ENCODE measurements at regions not wholly inside any gene's neighbourhood (a gene's known extent, or its start where the extent isn't known, plus 50 kb on each side); places are given as distances from the start of the nearest gene placed in this dataset.

DNA sequence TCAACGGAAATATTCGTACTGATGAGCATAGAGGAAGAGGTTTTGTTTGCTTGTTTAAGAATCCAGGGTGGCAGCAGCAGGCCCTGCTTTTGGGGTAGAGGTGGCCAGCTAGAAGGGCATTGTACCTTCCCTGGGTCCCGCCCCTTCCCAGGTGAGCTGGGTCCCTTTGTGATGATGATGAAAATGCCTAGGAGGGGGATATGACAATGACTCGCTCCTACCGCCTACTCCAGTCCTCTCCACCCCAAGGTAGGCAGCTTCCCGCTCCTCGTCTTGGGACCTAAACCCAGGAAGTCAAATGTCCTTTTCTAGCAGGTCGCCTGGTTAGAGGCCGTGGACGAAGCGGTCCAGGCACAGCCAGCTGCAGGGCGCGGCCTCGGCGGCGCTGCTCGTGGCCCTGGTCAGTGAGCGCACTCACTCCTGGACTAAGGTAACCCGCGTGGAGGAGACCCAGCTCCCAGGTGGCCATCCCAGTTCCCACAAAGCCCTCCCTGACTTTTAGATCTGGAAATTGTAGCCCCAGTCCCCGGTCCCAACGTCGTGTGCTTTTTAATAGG, 141.4 kb downstream of the LSMEM1 start:
- 74% methylated on average over 23 of the region's 23 CpGs for WGBS
- Histone ChIP-seq H3K36me3 (ENCODE audit: control insufficient read depth in 2 of 2, insufficient read depth in 2 of 2, low read length in 1 of 2) (no peaks in the 10 kb centered on the region), H3K9me3 (ENCODE audit: control insufficient read depth in 2 of 2, insufficient read depth in 1 of 2, low read length in 1 of 2) (no peaks in the 10 kb centered on the region), H3K4me1 (ENCODE audit: control insufficient read depth in 2 of 2, insufficient read depth in 2 of 2, low read length in 2 of 2) (no peaks in the 10 kb centered on the region), H3K27ac (ENCODE audit: low read depth in 1 of 2, low read length in 1 of 2) (no peak overlapping the region), H3K27me3 (ENCODE audit: control insufficient read depth in 2 of 2, insufficient read depth in 1 of 2, low read length in 1 of 2) (no peaks in the 10 kb centered on the region), H3K4me3 (ENCODE audit: low read length in 2 of 2) (no peak overlapping the region)
- no peak for DNase-seq (ENCODE audit: low read depth in 6 of 9, low spot score in 9 of 9)

DNA sequence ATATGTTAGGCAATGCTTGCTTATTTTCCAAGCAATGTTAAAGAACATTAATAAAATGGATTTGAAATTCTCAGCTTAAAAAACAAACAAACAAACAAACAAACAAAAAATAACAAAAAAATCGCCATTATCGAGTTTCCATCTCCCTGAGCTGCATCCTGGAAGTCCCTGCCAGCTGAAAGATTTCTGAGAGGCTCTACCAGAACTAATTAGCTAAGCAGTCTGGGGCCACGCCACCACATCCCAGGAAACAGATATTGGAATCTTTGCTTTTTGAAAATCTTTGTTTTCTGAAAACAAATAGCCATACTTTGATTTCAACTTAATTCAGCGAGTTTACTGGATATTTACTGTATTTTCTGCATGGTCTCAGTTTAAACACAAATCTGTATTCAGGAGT, 143.6 kb downstream of the LSMEM1 start:
- H3K4me3 ChIP-seq (ENCODE audit: low read length in 2 of 2): no peak overlapping the region
- no peaks in the 10 kb centered on the region for H3K9me3 ChIP-seq (ENCODE audit: control insufficient read depth in 2 of 2, insufficient read depth in 1 of 2, low read length in 1 of 2)
- no peaks in the 10 kb centered on the region for H3K27me3 ChIP-seq (ENCODE audit: control insufficient read depth in 2 of 2, insufficient read depth in 1 of 2, low read length in 1 of 2)
- no peaks in the 10 kb centered on the region for H3K4me1 ChIP-seq (ENCODE audit: control insufficient read depth in 2 of 2, insufficient read depth in 2 of 2, low read length in 2 of 2)
- DNase-seq (ENCODE audit: low read depth in 6 of 9, low spot score in 9 of 9): no peak
- 80% methylated on average over 4 of the region's 4 CpGs for WGBS
- no peak overlapping the region for H3K27ac ChIP-seq (ENCODE audit: low read depth in 1 of 2, low read length in 1 of 2)
- no peaks in the 10 kb centered on the region for H3K36me3 ChIP-seq (ENCODE audit: control insufficient read depth in 2 of 2, insufficient read depth in 2 of 2, low read length in 1 of 2)

DNA sequence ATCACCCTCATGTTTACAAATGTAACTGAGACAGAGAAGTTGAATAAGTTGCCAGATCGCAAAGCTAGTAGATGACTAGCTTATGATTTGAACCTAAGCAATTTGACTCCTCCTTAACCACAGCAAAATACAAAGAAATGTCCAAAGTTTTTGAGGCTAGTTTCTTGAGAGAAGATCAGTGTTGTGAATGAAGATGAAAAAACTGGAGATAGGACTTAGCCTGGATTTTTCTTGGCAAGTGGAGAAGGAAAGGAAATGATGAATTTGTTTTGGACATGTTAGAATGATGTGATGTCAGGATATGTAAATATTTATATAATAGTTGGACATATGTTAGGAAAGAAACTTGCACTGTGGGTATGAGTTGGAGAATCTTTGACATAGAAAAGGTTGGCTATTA, 149.8 kb downstream of the LSMEM1 start:
- no peak overlapping the region for H3K4me3 ChIP-seq (ENCODE audit: low read length in 2 of 2)
- no peaks in the 10 kb centered on the region for H3K9me3 ChIP-seq (ENCODE audit: control insufficient read depth in 2 of 2, insufficient read depth in 1 of 2, low read length in 1 of 2)
- H3K27me3 ChIP-seq (ENCODE audit: control insufficient read depth in 2 of 2, insufficient read depth in 1 of 2, low read length in 1 of 2): no peaks in the 10 kb centered on the region
- H3K36me3 ChIP-seq (ENCODE audit: control insufficient read depth in 2 of 2, insufficient read depth in 2 of 2, low read length in 1 of 2): no peaks in the 10 kb centered on the region
- H3K27ac ChIP-seq (ENCODE audit: low read depth in 1 of 2, low read length in 1 of 2): no peak overlapping the region
- DNase-seq (ENCODE audit: low read depth in 6 of 9, low spot score in 9 of 9): no peak
- whole genome bisulfite sequencing: 94% methylated on average over 1 of the region's 1 CpG
- no peaks in the 10 kb centered on the region for H3K4me1 ChIP-seq (ENCODE audit: control insufficient read depth in 2 of 2, insufficient read depth in 2 of 2, low read length in 2 of 2)

DNA sequence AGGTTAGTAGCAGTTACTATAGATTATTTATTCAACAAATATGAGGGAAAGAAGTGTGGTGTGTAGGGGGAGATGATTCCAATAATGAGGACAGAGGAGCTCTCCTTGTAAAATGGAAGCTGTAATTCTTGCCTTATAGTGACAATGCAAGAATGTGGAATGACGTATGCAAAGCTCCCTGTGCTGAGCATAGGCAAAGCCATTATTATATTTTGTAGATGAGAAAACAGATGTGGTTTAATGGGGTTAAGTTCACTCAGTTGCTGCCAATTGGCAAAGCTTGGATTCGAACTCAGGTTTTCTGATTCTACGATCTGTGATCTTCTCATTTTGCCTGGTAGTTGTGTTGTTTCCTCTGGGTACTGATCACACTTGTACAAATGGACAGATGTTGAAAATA, 153.3 kb downstream of the LSMEM1 start:
- 93% methylated on average over 3 of the region's 3 CpGs for WGBS
- H3K27ac ChIP-seq (ENCODE audit: low read depth in 1 of 2, low read length in 1 of 2): no peak overlapping the region

DNA sequence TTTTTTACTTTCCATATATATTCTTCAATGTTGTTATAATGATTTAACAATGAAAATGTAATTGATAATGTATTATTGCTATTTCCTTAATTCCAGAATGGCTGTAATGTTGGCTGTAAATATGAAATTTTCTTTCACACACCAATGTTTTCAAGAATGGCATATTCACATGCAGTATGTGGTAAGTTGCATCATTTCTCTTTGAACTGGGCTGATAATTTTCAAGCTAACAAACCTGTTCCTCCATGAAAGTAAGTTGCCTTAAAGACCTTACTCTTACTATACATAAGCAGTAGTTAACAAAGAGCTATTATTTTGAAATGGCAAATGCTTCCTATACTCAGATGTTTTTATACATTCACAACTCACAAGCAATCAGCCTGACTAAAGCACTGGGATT, 154.5 kb downstream of the TMEM168 start:
- Histone ChIP-seq H3K27ac (ENCODE audit: low read depth in 1 of 2, low read length in 1 of 2) (no peak overlapping the region), H3K4me3 (ENCODE audit: low read length in 2 of 2) (no peak overlapping the region), H3K9me3 (ENCODE audit: control insufficient read depth in 2 of 2, insufficient read depth in 1 of 2, low read length in 1 of 2) (no peaks in the 10 kb centered on the region), H3K27me3 (ENCODE audit: control insufficient read depth in 2 of 2, insufficient read depth in 1 of 2, low read length in 1 of 2) (no peaks in the 10 kb centered on the region), H3K36me3 (ENCODE audit: control insufficient read depth in 2 of 2, insufficient read depth in 2 of 2, low read length in 1 of 2) (no peaks in the 10 kb centered on the region), H3K4me1 (ENCODE audit: control insufficient read depth in 2 of 2, insufficient read depth in 2 of 2, low read length in 2 of 2) (no peaks in the 10 kb centered on the region)
- no peak for DNase-seq (ENCODE audit: low read depth in 6 of 9, low spot score in 9 of 9)

More for the DNA sequence above, 153.3 kb downstream of the LSMEM1 start:
- H3K27me3 ChIP-seq (ENCODE audit: control insufficient read depth in 2 of 2, insufficient read depth in 1 of 2, low read length in 1 of 2): no peaks in the 10 kb centered on the region
- H3K4me1 ChIP-seq (ENCODE audit: control insufficient read depth in 2 of 2, insufficient read depth in 2 of 2, low read length in 2 of 2): no peaks in the 10 kb centered on the region
- H3K9me3 ChIP-seq (ENCODE audit: control insufficient read depth in 2 of 2, insufficient read depth in 1 of 2, low read length in 1 of 2): no peaks in the 10 kb centered on the region
- no peak overlapping the region for H3K4me3 ChIP-seq (ENCODE audit: low read length in 2 of 2)
- no peak for DNase-seq (ENCODE audit: low read depth in 6 of 9, low spot score in 9 of 9)
- no peaks in the 10 kb centered on the region for H3K36me3 ChIP-seq (ENCODE audit: control insufficient read depth in 2 of 2, insufficient read depth in 2 of 2, low read length in 1 of 2)

DNA sequence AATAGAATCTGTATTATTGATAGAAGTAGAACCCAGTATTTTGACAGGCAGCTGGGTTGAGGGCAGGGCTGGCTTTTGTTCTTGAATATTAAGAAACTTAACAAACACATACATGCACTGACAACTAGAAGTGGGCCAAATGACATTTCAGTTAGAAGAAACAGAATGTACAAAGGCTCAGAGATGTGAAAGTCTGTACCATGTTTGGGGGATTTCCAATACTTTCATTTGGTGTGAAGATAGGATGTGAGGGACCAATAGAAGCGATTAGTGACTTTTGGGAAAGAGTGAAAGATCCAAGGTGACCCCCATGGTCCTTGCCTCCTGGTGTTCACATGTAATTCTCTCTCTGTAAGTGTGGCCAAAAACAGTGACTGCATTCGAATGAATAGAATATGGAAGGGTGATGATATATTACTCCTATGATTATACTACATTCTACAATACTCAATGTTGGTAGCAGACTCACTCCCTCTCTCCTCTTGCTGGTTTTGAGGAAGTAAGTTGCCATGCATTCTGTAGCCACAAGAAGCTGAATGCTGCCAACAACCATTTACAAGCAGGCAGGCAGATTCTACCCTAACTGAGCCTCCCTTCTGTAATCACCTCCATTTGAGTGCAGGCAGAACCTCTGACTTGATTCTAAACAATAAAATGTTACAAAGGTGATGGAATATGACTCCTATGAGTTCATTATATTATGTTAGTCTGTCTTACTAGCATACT, 151.4 kb downstream of the TMEM168 start:
- Histone ChIP-seq H3K9me3 (ENCODE audit: control insufficient read depth in 2 of 2, insufficient read depth in 1 of 2, low read length in 1 of 2) (no peaks in the 10 kb centered on the region), H3K4me1 (ENCODE audit: control insufficient read depth in 2 of 2, insufficient read depth in 2 of 2, low read length in 2 of 2) (no peaks in the 10 kb centered on the region), H3K36me3 (ENCODE audit: control insufficient read depth in 2 of 2, insufficient read depth in 2 of 2, low read length in 1 of 2) (no peaks in the 10 kb centered on the region), H3K27me3 (ENCODE audit: control insufficient read depth in 2 of 2, insufficient read depth in 1 of 2, low read length in 1 of 2) (no peaks in the 10 kb centered on the region), H3K27ac (ENCODE audit: low read depth in 1 of 2, low read length in 1 of 2) (no peak overlapping the region), H3K4me3 (ENCODE audit: low read length in 2 of 2) (no peak overlapping the region)
- DNase-seq (ENCODE audit: low read depth in 6 of 9, low spot score in 9 of 9): no peak
- WGBS: 91% methylated on average over 2 of the region's 2 CpGs

DNA sequence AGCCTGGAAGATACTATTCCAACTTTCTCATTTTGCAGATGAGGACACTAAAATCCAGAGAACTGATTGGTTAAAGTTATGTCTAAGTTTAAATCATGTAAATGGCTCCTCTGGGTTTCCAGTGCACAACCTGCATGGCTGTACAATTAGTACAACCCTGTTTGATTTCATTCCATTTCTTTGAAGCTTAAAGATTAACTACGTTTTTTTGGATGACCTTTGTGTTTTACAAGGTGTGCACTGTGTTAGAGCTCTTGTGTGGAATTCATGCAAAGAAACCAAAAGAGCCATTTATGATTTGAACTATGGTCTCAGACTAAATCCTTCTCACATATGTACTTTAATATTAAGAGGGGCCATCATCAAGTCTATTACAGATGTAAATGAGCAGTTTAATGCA, 149.5 kb downstream of the TMEM168 start:
- DNase-seq (ENCODE audit: low read depth in 6 of 9, low spot score in 9 of 9): no peak
- WGBS: 88% methylated on average over 1 of the region's 1 CpG
- no peak overlapping the region for H3K27ac ChIP-seq (ENCODE audit: low read depth in 1 of 2, low read length in 1 of 2)
- no peak overlapping the region for H3K4me3 ChIP-seq (ENCODE audit: low read length in 2 of 2)
- H3K4me1 ChIP-seq (ENCODE audit: control insufficient read depth in 2 of 2, insufficient read depth in 2 of 2, low read length in 2 of 2): no peaks in the 10 kb centered on the region
- no peaks in the 10 kb centered on the region for H3K27me3 ChIP-seq (ENCODE audit: control insufficient read depth in 2 of 2, insufficient read depth in 1 of 2, low read length in 1 of 2)
- H3K9me3 ChIP-seq (ENCODE audit: control insufficient read depth in 2 of 2, insufficient read depth in 1 of 2, low read length in 1 of 2): no peaks in the 10 kb centered on the region
- H3K36me3 ChIP-seq (ENCODE audit: control insufficient read depth in 2 of 2, insufficient read depth in 2 of 2, low read length in 1 of 2): no peaks in the 10 kb centered on the region

DNA sequence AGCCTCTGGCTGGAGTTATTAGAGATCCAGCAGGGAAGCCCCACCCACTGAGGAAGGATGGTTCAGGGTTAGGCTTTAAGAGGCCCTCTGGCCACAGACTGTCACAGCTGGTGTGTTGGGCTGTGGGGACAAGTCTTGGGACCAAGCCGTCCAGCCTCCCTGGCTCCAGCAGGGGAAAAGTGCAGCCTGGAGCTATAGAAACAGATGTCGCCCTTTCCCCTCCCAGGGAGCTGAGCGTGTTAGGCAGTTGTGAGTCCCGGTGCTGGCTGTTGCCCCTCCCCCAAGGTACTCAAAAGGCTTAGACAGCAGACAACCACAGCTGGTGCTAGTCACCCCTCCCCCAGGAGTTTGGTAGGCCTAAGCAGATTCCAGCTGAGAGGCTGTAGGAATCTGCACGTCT, 143.4 kb downstream of the TMEM168 start:
- DNase-seq (ENCODE audit: low read depth in 6 of 9, low spot score in 9 of 9): no peak
- H3K27ac ChIP-seq (ENCODE audit: low read depth in 1 of 2, low read length in 1 of 2): no peak overlapping the region
- H3K9me3 ChIP-seq (ENCODE audit: control insufficient read depth in 2 of 2, insufficient read depth in 1 of 2, low read length in 1 of 2): peaks cover 0 to 26% of the 10 kb centered on the region in 2 donors
- WGBS: 54% methylated on average over 5 of the region's 5 CpGs
- H3K4me1 ChIP-seq (ENCODE audit: control insufficient read depth in 2 of 2, insufficient read depth in 2 of 2, low read length in 2 of 2): no peaks in the 10 kb centered on the region
- no peaks in the 10 kb centered on the region for H3K36me3 ChIP-seq (ENCODE audit: control insufficient read depth in 2 of 2, insufficient read depth in 2 of 2, low read length in 1 of 2)
- no peaks in the 10 kb centered on the region for H3K27me3 ChIP-seq (ENCODE audit: control insufficient read depth in 2 of 2, insufficient read depth in 1 of 2, low read length in 1 of 2)
- no peak overlapping the region for H3K4me3 ChIP-seq (ENCODE audit: low read length in 2 of 2)

DNA sequence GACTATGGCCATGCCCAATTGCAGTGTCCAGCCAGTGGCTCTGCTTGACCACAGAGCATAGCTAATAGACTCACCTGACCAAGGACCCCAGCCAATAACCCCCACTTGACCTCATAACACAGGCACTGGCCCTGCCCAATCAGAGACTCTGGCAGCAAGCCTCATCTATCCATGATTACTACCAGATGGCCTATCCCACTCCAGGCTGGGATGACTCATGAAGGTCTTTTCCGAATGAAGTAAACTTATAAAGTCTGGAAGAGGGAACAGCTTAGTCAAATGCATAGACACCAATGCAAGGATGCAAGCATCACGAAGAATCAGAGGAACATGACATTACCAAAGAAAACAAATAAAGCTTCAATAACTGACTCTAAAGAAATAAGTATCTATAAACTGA, 141.4 kb downstream of the TMEM168 start:
- Histone ChIP-seq H3K4me1 (ENCODE audit: control insufficient read depth in 2 of 2, insufficient read depth in 2 of 2, low read length in 2 of 2) (no peaks in the 10 kb centered on the region), H3K9me3 (ENCODE audit: control insufficient read depth in 2 of 2, insufficient read depth in 1 of 2, low read length in 1 of 2) (peaks cover 0 to 26% of the 10 kb centered on the region in 2 donors), H3K36me3 (ENCODE audit: control insufficient read depth in 2 of 2, insufficient read depth in 2 of 2, low read length in 1 of 2) (no peaks in the 10 kb centered on the region), H3K27ac (ENCODE audit: low read depth in 1 of 2, low read length in 1 of 2) (no peak overlapping the region), H3K4me3 (ENCODE audit: low read length in 2 of 2) (no peak overlapping the region), H3K27me3 (ENCODE audit: control insufficient read depth in 2 of 2, insufficient read depth in 1 of 2, low read length in 1 of 2) (no peaks in the 10 kb centered on the region)
- DNase-seq (ENCODE audit: low read depth in 6 of 9, low spot score in 9 of 9): no peak
- WGBS: 69% methylated on average over 2 of the region's 2 CpGs
